ENCODE measurements at regions not wholly inside any gene's neighbourhood (a gene's known extent, or its start where the extent isn't known, plus 50 kb on each side); places are given as distances from the start of the nearest gene placed in this dataset.
"Not testable (repeated sequence)": the region's sequence is repeated elsewhere in the genome, so short reads cannot be mapped to it uniquely, and the experiment has no call there.

DNA sequence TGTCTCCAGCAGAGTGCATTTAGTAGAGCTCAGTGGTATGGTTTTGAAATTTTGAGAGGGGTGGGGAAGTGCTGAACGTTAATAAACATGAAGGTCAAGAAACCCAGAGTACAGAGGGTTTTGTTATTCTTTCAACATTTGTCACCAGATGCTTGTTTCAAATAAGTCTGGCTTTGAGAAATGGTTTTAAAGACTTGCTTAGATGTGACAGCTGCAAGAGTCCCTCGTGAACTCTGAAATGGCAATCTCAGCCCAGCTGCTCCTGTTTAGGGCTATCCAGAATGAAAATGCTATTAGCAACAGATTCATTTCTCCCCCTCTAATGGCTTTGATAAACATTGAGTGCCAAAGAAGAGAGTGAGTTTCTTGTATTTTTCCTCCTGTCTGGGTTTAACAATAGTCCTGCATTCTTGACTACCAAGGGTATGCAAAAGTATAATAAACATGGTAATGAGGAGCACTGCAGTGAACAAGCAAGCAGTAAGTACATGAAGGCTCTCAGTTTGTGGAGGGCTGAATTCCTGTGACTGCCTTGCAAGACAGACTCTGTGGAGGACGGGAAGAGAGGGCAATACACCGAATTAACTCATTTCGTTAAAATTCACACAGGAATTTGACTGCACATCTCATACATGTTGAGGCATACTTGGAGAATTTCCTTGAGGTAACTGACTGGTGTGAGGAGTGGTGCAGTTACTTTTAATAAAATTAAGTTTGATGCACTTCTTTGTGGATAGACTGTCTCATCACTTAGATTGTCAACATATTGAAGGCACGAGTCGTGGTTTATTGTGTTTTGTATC is 490.9 kb downstream of the REEP3 start:
- no peak for DNase-seq (ENCODE audit: low read depth)

DNA sequence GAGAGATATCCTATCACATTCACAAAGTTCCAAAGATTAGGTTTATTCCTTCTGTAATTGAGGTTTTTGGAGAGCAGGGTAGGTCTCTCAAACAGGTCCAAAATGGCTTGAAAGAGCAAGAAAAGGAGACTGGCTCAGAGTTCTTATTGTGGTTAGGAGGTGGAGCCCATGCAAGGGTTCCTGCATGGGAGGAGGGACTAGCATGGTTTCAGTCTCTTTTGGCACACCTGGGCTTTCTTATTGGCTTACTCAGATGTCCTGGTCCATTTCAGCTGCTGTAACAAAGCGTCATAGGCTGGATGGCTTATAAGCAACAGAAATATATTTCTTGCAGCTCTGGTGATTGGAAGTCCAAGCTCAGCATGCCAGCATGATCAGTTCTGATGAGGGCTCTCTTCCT is 493.1 kb downstream of the REEP3 start:
- no peak for DNase-seq (ENCODE audit: low read depth)

DNA sequence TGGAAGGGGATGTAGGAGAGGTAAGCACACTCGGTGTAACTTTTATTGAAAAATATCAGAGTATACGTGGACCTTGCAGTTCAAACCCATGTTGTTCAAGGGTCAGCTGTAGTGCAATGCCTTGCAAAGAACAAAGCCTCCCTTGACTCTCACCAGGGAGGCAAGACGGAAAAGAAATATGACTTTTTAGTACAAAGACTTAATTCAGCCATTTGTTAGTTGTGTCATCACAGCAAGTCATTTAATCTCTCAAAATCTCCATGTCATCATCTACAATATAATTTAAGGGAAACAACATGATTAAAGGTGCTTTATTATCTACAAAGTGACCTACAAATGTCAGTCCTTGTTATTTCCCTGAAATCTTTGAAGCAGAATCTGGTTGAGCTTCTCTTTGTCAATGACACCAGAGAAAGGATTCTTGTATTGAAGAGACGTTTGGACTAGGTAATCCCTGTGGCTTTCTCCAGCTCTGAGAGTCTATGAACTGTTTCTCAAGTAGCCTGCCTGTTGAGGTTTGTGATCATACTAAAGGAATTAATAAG is 502.8 kb downstream of the REEP3 start:
- no peak for DNase-seq (ENCODE audit: low read depth)

DNA sequence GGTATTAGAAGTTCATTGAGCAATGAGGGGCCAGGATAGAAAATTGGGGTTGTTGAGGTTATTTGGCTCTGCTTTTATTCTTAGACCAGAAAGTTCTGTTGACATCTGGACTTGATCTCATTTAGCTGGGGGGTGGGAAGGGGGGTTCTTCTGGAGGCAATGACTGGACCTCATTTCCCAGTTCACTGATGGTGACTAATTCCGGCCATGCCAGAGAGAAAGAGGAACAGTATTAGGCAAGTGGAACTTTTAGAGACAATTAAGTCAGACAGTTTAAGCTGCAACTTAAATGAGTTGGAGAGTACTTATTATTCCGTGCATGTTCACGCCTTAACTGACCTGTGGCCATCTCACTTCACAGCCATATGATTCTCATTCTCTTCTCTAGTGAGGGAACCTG is 512.5 kb downstream of the REEP3 start:
- no peak for DNase-seq (ENCODE audit: low read depth)

DNA sequence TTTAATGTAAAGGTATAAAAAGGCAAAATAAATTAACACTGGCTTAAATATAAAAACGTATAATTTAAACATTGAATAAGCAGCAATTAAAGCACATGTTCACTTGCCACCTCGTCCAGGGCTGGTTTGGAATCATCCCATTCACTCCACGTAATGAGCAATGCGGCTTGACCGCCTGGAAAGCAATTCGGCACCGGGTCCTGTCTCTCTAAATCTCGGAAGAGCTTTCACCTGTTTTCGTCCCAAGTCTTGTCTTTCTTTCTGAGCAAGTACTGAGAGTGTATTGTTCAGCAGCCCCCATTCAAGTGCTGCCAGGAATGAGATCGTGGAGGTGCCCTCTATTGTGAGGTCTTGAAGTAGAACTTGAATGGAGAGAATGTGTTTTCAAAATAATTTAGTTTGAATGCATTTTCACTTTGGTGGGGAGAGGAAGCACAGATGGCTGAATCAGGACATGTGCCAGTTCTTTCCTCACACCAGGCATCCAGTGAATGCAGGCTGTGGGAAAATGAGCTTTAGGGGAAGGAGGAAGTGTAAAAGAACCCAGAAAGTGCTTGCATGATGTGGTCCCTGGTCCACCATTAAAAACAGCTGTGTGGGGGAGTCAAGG is 515.2 kb downstream of the REEP3 start:
- no peak for DNase-seq (ENCODE audit: low read depth)

DNA sequence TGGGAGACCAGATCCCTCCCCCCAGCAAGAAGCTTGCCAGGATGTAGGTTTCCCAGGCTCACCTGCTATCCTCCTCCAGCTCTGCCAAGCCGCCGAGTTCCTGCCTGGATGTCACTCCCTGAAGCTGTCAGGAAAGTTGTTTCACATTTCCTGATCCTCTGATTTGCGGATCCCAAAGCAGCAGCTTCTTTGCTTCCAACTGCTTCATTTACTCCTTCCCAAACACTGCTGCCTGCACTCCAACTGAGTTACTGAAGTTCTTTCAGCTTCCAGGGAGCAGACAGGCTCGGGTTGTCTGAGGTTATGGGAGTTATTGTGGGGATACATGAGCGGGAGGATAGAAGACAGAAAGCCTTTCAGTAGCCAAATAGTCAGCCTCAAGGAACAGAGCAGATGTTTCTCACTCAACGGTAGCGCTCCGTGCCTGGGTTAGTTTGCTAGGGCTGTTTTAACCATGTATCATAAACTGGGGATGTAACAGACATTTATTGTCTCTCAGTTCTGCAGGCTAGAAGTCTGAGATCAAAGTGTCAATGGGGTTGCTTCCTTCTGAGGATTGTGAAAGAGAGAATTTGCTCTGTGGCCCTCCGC is 516.0 kb downstream of the REEP3 start:
- DNase-seq (ENCODE audit: low read depth) = no peak

DNA sequence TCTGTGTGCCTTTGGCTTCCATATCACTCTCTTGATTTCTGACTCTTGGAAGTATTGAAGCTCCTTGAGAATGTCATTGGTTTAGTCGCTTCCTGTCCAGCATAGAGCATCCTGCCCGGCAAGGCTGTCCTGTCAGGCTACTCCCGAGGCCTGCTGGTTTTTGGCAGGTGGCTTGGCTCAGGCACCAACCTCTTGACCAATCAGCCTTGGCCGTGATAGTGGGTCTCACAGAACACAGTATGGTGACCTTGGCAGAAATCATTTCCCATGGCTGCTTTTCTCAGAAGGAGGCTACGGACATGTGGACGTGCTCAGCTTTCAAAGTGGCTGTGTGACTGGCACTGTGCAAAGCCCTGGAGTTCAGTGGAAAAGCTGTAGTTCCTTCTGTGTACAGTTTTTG is 516.9 kb downstream of the REEP3 start:
- no peak for DNase-seq (ENCODE audit: low read depth)

DNA sequence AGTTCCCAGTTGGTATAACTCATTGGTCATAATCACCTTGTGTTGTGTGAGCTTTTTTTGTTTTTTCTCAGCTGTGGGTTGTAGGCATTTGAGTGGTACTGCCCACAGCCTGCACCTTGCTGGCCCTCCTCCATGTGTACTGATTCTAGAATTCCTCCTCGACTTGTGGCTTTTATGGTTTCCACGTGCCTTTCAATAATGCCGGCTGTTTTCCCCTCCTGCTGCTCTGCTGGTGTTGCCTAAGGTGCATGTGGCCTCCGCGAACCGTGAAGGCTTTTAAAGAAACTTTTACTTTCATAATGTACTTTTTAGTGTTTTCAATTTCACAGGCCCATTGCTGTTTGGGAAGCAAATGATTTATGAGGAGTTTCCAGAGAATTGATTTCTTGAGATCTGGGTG is 518.0 kb downstream of the REEP3 start:
- DNase-seq (ENCODE audit: low read depth) = no peak

DNA sequence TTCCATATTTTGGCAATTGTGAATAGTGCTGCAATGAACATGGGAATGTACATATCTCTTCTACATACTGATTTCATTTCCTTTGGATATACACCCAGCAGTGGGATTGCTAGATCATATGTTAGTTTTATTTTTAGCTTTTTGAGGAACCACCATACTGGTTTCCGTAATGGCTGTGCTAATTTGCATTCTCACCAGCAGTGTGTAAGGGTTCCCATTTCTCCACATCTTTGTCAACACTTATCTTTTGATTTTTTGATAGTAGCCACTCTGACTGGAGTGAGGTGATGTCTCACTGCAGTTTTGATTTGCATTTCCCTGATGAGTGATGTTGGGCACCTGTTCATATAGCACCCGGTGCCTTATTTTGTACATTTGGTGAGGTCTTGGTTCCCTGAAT is 519.6 kb downstream of the REEP3 start:
- DNase-seq (ENCODE audit: low read depth) = no peak

DNA sequence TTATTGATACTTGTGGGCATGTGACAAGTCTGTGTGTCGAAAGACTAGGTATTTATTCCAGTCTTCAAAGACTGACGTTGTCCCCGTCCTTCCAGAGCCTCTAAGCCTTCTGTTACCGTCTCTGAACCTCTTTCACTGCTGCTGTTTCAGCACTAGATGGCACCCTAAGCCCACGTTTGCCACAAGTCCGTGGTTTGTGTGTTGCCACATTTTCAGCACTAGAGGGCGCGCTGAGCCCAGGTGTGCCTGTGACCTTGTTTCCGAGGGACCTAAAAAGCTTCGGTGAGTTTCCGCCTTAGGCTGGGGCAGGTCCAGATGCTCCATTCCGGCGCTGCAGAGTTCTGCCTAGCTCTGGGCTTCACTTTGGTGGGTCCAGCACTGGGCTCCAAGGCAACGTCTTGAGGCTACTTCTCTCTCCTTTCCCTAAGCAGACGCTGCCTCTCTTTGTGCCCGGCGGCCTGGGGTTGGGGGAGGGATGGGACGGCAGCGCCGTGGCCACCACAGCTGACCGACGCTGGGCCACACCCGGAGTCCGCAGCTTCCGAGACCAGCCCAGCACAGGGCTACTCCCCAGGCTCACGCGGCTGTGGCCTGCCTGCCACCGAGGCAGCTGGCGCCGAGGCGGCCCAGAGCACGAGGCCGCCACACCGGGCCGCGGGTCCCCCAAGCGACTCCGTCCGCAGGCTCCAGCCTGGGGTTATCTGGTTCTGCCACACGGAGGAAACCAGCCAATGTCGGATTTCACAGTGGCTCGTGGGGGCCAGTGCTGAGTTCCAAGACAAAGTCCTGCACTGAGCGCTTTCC is 520.2 kb downstream of the REEP3 start:
- DNase-seq (ENCODE audit: low read depth) = peak; percentile 61

DNA sequence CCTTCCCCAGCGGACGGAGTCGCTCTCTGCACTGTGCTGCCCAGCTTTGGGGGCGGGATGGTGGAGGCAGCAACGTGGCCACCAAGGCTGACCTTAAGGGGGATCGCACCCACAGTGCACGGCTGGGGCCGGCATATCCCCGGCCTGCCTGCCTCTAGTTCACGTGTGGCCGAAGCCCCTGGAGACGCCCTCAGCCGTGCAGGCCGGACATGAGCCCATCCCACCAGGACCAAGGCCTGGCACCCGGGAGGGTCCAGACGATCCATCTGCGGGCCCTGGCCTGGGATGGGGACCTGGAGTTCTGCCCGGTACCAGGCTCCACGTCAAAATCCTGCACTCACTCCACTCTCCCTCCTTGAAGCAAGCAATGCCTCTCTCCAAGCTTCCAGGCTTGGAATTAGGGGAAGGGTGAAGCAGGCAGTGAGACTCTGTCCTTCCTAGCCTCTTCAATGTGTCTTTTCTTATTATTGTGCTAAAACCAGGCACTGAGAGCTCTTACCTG is 520.8 kb downstream of the REEP3 start:
- DNase-seq (ENCODE audit: low read depth) = no peak

DNA sequence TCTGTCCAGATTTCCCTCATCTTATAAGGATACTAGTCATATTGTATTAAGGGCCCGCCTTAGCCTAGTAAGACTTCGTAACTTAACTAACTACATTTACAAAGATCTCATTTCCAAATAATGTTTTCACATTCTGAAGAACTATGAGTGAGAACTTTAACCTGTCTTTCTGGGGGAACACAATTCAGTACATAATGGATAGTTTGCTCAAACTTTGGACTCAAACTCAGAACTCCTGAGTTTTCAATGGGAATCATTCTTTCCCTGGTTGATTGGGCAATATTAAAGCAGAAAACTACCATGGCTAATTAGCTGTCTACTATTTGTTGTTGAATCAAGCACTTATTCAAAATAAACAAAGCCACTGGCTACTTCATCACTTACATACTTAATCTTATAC is 522.9 kb downstream of the REEP3 start:
- DNase-seq (ENCODE audit: low read depth) = no peak

DNA sequence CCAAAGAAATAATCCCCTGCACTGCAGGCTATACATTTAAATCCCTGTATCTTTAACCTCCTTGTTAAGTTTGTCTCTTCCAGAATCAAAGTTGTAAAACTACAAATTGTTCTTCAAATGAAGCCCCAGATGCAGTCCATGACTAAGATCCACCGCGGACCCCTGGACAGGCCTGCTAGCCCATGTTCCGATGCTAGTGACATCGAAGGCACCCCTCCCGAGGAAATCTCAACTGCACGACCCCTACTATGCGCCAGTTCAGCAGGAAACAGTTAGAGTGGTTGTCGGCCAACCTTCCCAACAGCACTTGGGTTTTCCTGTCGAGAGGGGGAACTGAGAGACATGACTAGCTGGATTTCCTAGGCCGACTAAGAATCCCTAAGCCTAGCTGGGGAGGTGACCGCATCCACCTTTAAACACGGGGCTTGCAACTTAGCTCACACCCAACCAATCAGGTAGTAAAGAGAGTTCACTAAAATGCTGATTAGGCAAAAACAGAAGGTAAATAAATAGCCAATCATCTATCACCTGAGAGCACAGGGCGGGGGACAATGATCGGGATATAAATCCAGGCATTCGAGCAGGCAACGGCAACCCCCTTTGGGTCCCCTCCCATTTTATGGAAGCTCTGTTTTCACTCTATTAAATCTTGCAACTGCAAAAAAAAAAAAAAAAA is 523.9 kb downstream of the REEP3 start:
- not testable (repeated sequence) for DNase-seq (ENCODE audit: low read depth)

DNA sequence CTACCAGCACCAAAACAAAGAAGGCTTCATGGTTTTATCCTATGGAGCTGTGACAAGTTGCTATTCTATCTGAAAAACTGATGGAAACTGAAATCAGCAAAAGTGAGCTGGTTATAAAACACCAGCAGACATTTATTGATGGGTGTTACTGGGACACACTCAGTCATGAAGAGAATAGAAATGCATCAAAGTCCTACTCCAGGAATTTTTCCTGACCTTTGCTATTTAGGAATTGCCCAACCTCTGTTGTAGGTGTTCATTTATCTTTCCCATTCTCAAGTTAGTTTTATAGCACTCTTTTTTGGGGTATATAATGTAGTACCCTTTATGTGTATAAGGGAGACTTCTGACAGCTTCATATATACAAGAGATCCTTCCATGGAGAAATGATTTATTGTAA is 533.2 kb downstream of the REEP3 start:
- no peak for DNase-seq (ENCODE audit: low read depth)

DNA sequence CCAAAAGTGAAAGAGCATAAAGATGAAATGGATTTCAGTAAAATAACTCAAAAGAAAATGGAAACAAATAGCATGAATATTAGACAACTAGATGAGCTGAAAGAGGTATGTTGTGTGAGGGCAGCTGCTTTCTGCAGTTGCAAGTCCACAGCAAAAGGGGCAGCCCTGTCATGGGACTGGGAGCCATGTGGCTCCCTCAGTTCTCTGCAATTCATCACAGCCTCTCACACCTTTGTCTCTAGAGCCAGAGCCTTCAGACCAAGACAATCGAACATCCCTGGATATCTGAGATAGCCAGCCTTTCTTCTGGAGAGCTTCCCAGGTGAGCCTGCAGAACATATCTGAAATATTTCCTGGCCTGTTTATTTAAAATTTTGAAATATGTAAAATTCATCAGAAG is 538.7 kb downstream of the REEP3 start:
- DNase-seq (ENCODE audit: low read depth) = no peak

DNA sequence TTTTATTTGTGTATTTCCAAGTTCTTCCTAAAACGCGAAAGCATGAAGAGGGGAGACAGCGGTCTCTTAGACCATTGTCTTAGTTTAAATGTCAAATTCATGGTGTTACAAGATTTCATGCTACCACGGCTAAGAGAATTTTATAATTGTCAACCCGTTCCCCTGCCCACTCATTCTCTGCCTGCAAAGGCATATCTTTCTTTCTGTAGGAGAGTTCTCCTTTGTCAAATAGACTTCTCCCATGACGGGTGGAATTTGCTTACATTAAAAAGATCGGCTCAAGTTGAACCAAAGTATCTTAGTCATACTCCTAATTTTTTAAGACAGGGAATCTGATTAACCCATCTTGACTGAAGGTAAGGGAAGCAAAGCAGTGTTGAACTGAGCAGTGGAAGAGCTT is 539.2 kb downstream of the REEP3 start:
- DNase-seq (ENCODE audit: low read depth) = no peak

DNA sequence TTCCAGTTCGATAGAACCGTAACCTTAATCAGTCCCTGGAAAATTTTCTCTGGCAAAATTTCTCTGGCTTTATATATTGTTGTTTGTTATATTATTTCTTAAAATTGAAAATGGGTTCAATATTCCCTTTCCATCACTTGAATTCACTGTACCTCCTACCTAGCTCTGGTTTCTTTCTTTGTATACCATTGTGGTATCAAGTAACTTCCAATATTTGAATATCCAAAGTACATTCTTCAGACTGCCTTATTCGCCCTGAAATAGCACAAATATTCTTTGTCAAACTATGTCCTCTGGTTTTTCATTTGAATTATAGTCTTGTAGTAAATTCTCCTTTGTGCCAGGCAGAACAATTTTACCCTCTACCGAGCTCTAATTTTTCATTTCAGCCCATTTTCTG is 541.6 kb downstream of the REEP3 start:
- DNase-seq (ENCODE audit: low read depth) = no peak

DNA sequence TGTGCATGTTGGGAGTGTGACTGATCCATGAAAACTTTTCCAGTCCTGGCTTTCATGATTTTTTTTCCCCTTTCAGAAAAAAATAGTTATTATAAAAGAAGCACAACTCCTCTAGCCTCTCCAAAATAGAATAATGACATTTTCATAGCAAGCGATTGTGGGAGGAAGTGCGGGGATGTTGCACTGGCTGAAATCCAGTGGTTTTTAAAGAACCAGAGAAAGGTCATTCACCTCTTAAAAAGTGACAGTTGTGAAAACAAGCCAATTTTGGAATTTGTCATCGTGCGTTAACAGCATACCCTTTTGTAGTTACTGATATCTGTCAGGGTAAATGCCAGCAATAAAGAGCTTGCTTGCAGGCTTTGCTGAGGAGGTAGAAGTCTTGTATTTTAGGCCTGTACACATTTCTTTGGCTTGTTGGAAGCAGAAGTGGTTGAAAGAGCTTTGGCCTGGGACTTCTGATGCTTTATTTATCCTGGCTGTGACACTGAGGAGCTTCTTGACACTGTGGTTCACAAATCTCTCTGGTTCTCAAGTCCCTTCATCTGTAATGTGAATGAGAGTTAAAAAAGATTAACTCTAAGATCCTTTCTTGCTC is 545.9 kb downstream of the REEP3 start:
- no peak for DNase-seq (ENCODE audit: low read depth)

DNA sequence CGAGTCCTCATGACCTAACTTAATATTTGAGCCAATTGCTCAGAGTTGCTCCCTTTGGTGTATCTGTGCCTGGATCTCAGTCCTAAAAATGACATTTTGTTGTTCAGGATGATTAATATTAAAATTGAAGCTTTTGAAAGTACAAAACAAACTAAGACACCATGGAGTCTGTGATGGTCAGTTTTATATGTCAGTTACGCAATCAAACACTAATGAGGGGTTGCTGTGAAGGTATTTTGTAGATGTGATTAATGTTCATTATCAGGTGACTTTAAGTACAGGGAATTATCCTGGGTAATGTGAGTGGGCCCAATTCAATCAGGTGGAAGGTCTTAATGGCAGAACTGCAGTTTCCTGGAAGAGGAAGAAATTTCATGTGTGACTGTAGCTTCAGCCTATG is 546.7 kb downstream of the REEP3 start:
- DNase-seq (ENCODE audit: low read depth) = no peak

DNA sequence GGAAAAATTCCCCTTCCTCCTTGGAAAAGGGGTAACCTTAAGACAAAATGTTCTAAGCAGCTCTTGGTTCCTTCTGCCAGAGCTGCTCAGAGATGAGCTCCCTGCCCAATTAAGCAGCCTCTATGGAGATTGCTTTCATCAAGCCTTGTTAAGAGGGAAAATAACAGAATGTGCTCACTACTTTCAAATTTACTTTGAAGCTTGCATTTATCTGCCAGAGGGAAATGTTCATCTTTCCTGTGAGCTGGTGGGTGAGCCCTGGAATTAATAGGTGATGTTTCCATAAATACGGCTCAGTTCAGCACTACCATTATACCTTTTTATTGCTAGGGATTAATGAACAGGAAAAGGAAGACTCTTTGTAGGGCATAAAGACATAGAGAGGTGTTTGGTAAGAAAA is 549.0 kb downstream of the REEP3 start:
- DNase-seq (ENCODE audit: low read depth) = no peak

DNA sequence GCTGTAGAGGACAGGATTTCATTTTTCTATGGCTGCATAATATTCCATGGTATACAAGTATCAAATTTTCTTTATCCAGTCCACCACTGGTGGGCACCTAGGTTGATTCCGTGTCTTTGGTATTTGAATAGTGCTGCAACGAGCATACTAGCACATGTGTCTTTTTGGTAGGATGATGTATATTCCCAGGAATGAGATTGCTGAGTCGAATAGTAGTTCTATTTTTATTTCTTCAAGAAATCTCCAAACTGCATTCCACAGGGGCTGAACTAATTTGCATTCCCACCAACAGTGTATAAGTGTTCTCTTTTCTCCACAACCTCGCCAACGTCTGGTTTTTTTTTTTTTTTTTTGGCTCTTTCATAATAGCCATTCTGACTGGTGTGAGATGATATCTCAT is 550.0 kb downstream of the REEP3 start:
- no peak for DNase-seq (ENCODE audit: low read depth)

Measured in LHCN-M2 (cell line).